ENCODE measurements at regions not wholly inside any gene's neighbourhood (a gene's known extent, or its start where the extent isn't known, plus 50 kb on each side); places are given as distances from the start of the nearest gene placed in this dataset.
"Not testable (repeated sequence)": the region's sequence is repeated elsewhere in the genome, so short reads cannot be mapped to it uniquely, and the experiment has no call there.

DNA sequence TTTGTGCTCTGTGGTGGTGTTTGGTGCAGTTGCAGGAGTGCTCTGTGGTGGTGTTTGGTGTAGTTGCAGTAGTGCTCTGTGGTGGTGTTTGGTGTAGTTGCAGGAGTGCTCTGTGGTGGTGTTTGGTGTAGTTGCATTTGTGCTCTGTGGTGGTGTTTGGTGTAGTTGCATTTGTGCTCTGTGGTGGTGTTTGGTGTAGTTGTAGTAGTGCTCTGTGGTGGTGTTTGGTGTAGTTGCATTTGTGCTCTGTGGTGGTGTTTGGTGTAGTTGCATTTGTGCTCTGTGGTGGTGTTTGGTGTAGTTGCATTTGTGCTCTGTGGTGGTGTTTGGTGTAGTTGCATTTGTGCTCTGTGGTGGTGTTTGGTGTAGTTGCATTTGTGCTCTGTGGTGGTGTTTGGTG is 705.7 kb upstream of the FRG1 start:
- not testable (repeated sequence) for TF ChIP-seq POLR2A (IDR thresholded peaks at IDR 0.05; ENCODE audit: low read depth, low read length); POLR2AphosphoS5 (IDR thresholded peaks at IDR 0.05; ENCODE audit: low read depth, low read length); TAF1 (IDR thresholded peaks at IDR 0.05; ENCODE audit: borderline replicate concordance, low read depth, low read length)

Measured in GM12892 (cell line).